GM12873 (cell line): ENCODE measurements at regions not wholly inside any gene's neighbourhood (a gene's known extent, or its start where the extent isn't known, plus 50 kb on each side); places are given as distances from the start of the nearest gene placed in this dataset.

Experiments
- TF ChIP-seq, protein P1 (sequence below): IDR thresholded peaks from 2 replicates; pipeline ENCODE4 v1.5.1; 2012; ENCODE audit warnings: low read depth, mild to moderate bottlenecking, moderate library complexity, low read length, control low read depth; ENCODE audit not compliant: insufficient read depth; ENCODE audit errors: missing control alignments

DNA sequence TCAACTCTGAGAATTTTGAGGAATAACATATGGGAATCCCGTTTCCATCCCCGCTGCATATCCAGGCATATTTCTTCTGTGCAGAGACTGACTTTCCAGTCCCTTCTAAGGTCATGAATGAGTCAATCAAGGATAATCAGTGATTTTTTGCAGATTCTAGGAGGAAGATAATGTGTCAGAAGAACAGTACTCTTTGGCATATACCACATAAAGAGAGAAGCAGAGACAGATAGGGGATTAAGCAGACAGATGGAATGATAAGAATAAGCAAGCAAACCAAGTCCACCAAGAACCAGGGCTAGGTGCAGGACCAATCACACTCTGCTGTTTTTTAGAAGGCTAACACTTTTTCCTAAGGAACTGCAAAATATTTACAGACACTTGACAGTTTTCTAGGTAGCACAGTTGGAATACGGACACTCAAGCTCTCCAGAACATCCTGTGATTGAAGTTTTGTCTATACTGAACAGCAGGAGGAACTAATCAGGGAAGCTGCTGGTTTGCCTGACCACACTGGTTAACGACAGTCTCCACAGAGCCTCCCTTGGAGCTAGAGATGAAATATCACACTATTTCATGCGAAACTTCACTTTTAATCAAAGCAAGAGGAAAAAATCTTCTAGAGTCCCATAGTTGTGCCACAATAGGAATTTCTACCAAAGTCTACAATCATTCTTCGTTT lies 450.0 kb upstream of the KCNMB2 start:
- TF ChIP-seq, protein P1, sequence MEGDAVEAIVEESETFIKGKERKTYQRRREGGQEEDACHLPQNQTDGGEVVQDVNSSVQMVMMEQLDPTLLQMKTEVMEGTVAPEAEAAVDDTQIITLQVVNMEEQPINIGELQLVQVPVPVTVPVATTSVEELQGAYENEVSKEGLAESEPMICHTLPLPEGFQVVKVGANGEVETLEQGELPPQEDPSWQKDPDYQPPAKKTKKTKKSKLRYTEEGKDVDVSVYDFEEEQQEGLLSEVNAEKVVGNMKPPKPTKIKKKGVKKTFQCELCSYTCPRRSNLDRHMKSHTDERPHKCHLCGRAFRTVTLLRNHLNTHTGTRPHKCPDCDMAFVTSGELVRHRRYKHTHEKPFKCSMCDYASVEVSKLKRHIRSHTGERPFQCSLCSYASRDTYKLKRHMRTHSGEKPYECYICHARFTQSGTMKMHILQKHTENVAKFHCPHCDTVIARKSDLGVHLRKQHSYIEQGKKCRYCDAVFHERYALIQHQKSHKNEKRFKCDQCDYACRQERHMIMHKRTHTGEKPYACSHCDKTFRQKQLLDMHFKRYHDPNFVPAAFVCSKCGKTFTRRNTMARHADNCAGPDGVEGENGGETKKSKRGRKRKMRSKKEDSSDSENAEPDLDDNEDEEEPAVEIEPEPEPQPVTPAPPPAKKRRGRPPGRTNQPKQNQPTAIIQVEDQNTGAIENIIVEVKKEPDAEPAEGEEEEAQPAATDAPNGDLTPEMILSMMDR: no peak

DNA sequence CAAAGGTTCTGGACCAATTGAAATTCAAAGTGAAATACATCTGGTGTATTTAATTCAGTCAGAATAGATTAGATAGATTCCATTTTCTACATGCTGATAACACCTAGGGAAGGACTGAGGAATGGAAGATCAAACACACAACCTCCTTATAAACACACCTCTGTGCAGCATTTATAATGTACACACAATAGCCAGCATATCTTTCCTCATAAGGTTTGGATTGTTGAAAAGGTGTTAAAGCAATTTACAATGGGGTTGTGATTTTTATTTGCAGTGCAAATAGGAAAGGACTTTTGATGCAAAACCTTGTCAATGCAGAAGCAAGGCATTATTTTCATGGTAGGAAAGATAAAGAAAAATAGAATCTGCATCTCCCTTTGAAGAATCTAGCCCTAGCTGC lies 448.9 kb upstream of the KCNMB2 start:
- TF ChIP-seq, protein P1: no peak

- TF ChIP-seq, protein P1: no peak
These were observed 447.3 kb upstream of the KCNMB2 start for GRCh38 chr3:178088963-178089362.

DNA sequence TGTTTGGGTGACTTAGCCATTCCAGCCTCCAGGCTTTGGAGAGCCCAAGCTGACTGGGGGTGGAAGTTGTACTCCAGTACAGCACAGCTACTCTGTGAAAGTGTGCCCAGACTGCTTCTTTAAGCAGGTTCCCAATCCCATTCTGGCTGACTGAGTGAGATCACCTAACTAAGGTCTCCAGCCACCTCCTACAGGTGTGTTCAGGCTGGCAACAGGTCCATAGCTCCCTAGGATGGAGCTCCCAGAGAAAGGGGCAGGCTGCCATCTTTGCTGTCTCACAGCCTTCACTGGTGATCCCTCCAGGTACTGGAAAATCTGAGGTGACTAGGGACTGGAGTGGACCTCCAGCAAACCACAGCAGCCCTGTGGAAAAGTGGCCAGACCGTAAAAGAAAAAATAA lies 445.3 kb upstream of the KCNMB2 start:
- TF ChIP-seq, protein P1: no peak

GRCh38 chr3:178095522-178095921 lies 440.7 kb upstream of the KCNMB2 start:
- TF ChIP-seq, protein P1: no peak

DNA sequence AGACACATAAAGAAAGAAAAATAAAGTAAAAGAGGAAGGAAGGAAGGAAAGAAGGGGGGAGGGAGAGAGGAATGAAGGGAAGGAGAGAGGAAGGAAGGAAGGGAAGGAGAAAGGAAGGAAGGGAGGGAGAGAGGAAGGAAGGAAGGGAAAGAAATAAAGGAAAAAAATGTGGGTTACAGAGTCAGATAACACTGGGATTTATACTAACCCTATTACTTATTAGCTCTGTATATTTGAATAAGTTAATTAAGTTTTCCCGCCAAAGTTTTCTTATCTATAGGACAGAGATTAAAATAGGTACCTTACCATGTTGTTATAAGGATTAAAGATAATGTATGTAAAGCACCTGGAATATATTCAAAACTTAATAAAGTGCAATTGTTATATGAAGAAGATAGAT lies 439.3 kb upstream of the KCNMB2 start:
- TF ChIP-seq, protein P1: no peak

GRCh38 chr3:178097576-178097975 lies 438.7 kb upstream of the KCNMB2 start:
- TF ChIP-seq, protein P1: no peak
